AG20443 (cell line): ENCODE measurements at regions not wholly inside any gene's neighbourhood (a gene's known extent, or its start where the extent isn't known, plus 50 kb on each side); places are given as distances from the start of the nearest gene placed in this dataset.

Experiments
- DNase-seq: peaks from one replicate; pipeline ENCODE4 v3.0.0; 2012; ENCODE audit warnings: low spot score, mixed read lengths

DNA sequence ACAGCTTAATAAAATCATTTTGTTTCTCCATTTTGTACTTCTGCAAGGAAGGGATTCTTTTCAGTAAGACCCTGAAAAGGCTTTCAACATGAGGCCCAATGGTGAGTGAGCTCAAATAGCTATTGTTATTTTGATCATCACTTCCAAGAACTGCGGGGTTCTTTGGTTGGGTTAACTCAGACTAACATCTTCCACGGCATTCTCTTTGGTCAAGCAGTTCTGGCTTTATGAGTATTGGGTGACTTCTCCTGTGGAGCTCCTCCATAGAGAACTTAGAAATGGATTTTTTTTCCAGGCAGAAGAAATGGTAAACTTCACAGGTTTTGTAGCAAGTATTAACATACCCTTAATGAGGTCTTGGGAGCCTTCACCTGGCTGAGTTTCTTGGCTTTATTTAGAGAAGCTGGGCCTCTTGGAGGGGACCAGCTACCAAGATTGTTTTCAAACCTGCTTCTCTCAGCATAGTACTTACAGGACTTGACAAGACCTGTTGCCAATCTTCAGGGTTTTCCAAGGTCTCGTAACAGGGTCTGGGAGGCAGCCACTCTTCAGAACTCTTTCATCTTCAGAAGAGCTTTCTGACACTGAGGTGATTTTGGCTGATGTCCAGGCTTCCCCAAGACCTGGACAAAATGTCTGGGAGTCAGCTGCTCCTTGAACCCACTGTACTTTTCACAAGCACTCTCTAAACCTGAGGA is 353.2 kb upstream of the ETAA1 start:
- DNase-seq = no peak

- no peak for DNase-seq
Measured at GRCh38 chr2:67046591-67046990, 350.5 kb upstream of the ETAA1 start.

- no peak for DNase-seq
Measured at GRCh38 chr2:67048314-67048713, 348.8 kb upstream of the ETAA1 start.

GRCh38 chr2:67050622-67051021 is 346.5 kb upstream of the ETAA1 start:
- DNase-seq = no peak

DNA sequence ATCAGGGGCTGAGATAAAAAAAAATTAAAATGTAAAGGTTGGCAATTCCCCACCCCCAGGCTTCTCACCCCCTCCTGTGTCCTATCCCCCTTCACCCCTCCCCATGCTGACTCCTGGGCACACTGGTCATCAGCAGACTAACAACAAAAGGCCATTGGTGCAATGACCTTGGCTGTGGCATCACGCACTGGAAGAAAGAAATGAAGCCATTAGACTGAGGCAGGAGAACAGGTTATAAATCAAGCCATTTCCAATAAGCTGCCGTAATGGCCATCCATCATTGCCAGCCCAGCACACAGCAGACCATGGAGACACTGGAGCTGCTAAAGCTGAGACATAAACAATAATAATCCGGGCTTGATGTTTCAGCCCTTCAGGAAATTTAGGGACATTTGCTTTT is 342.4 kb upstream of the ETAA1 start:
- no peak for DNase-seq

DNA sequence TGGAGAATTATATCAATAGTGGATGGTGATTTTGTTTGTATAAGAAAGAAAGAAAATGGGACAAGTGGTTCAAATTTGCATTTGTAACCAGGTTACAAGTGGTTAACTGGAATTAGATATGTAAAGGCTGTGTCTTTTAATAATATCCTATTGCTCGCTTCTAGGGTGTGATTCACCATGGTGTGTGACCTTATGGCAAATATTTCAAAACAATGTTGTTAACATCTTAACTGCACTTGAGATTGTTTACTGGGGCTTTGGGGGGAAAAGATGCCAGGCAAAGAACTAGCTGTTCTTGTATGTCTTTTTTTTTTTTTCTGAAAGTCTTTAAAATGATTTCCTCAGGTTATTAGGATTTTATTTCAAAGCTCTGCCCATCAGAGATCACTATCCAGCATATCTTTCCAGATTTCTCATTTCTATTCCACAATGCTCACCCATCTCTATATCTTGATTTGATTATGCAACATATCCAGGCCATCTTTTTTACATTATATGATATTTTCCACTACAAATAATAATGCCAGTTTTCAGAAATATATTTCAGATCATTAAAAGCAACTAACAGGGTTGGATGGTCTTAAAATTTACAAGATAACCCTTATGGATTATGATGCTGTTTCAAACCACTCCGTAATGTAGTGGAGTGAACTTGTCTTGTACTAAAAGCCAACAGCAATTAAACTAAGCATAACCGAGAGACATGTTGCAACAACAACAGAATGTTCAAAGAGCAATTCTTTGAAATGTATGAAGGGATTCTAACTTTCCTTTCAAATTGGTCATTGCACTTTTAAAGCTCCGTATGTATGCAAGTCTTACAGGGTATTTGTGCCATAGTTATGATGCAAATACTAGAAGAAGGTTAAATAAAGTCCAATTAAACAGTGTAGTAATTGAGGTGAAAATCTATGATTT is 341.5 kb upstream of the ETAA1 start:
- no peak for DNase-seq

- no peak for DNase-seq
Measured at GRCh38 chr2:67057123-67057522, 340.0 kb upstream of the ETAA1 start.

- no peak for DNase-seq
Measured at GRCh38 chr2:67057901-67058703, 339.0 kb upstream of the ETAA1 start.

- peak; percentile 17 for DNase-seq
Measured at GRCh38 chr2:67065046-67065445, 332.1 kb upstream of the ETAA1 start.

GRCh38 chr2:67066782-67067181 is 330.4 kb upstream of the ETAA1 start:
- no peak for DNase-seq

DNA sequence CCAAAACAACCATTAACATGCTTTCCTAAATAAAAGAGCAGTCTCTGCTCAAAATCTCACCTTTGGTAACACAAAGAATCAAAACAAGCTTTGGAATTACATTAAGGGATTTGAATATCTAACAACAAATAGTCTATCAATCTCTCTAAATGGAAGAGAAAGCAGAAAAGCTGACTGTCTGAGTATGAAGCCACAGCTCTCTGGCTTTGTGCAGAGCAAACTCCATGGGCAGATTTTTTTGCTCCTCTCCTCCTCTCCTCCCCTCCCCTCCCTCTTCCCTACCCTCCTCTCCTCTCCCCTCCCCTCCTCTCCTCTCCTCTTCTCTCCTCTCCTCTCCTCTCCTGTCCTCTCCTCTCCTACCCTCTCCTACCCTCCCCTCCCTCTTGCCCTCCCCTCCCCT is 329.5 kb upstream of the ETAA1 start:
- no peak for DNase-seq

GRCh38 chr2:67070826-67071225 is 326.3 kb upstream of the ETAA1 start:
- no peak for DNase-seq

DNA sequence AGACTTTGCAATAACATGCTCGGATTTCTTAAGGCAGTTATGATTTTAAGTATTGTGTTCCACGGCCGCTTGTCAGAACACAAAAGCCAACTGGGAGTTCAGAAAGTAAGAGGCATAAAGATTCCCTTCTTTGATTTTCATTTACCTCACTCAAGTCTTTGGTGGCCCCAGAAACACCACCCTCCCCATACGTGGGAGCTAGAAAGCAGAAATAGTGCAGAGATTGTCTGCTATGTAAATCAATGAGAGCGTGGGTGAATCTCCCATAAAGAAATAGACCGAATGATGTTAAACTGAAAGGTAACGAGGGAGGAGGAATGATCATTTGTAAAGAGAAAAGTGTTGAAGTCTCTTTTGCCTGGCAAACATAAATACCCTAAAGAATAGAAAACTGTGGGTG is 322.1 kb upstream of the ETAA1 start:
- DNase-seq = no peak

DNA sequence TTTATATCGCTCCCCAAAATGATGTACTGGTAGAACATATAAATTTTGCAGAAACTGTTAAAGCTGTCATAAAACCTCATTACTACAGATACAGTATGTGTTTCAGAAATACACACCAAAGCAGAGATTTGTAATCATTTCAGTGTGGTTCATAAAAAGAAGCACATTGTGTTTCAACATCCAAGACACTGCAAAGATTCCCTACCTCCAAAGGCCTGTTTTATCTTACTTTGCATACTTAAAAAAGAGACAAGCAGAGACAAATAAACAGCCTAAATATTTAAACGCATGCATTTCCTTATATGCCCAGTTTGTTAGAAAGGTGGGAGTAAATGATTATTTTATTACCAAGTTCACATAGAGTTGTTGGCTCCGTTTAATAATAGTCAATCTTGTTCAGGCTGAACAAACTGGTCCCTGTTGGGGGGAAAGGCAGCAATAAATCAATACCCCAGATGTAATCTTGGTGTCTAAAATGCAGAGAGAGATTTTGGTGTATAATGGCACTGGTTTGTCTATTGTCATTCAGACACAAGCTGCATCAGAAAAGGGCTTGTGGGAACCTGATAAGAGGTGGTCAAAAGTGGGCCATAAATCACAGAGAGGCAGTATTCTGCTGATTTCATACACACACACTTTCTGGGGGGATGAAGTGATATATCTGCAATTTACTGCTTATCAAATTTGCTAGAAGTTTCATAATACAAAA is 321.4 kb upstream of the ETAA1 start:
- DNase-seq = no peak

DNA sequence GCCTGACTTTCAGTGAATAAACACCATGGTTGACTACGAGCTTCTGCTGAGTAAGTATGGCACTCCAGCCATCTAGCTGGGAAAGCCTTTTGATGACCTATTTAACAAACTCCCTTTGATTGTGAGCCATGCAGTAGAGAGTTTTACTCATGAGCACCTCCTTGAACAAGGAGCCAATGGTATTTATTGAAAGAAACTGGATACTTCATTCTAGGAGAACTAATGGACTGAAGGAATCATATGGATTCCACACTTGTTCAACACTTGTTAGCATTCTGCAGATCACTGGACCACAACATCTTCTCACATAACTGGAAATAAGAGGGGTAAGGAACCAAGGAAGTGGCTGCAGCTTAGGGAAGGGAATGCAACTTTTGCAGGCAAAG is 320.9 kb upstream of the ETAA1 start:
- no peak for DNase-seq

GRCh38 chr2:67079729-67080128 is 317.4 kb upstream of the ETAA1 start:
- no peak for DNase-seq

DNA sequence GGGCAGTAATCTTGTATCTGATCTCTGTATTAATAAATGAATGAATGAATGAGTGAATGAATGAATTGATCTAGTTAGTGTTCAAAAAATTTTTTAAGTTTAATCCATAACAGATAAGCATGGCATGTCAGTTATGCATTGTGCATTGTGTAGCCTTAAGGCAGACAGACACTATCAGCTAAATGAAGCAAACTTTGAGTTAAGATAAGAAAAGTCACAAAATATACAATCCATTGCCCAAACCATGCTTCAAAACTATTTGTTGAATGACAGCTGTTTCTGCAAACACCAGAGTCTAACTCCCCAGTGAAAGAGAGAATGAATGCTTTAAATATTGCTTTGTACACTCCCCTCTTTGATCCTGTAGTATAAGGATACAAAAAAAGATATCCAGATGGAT is 314.3 kb upstream of the ETAA1 start:
- no peak for DNase-seq

- DNase-seq = no peak
Measured at GRCh38 chr2:67083951-67084350, 313.2 kb upstream of the ETAA1 start.

- DNase-seq = no peak
Measured at GRCh38 chr2:67085146-67085545, 312.0 kb upstream of the ETAA1 start.

- DNase-seq = no peak
Measured at GRCh38 chr2:67091681-67092080, 305.5 kb upstream of the ETAA1 start.

- DNase-seq = no peak
Measured at GRCh38 chr2:67095121-67095520, 302.0 kb upstream of the ETAA1 start.

- DNase-seq = no peak
Measured at GRCh38 chr2:67096886-67097285, 300.2 kb upstream of the ETAA1 start.
